GM19193 (cell line): ENCODE measurements at regions not wholly inside any gene's neighbourhood (a gene's known extent, or its start where the extent isn't known, plus 50 kb on each side); places are given as distances from the start of the nearest gene placed in this dataset.
A peak's percentile ranks its signal among the peaks of the same experiment; 100 is the strongest.

ENCODE experiments used
- POLR2A ChIP-seq: IDR thresholded peaks from 4 replicates; pipeline ENCODE4 v1.6.1; 2011; ENCODE audit not compliant: insufficient read depth, insufficient read length; ENCODE audit errors: extremely low read depth

- no peak for TF ChIP-seq POLR2A
Observed at GRCh38 chr1:143748906-143749305, 222.9 kb downstream of the FAM72C start.

GRCh38 chr1:143736562-143736961 is 235.2 kb downstream of the FAM72C start:
- no peak for TF ChIP-seq POLR2A

GRCh38 chr1:143735764-143736461 is 235.9 kb downstream of the FAM72C start:
- no peak for TF ChIP-seq POLR2A

- TF ChIP-seq POLR2A: peak; percentile 38
Observed at GRCh38 chr1:143729449-143730111, 242.2 kb downstream of the FAM72C start.

- peak; percentile 36 for TF ChIP-seq POLR2A
Observed at GRCh38 chr1:143728802-143729448, 242.9 kb downstream of the FAM72C start.

GRCh38 chr1:143727263-143727662 is 244.5 kb downstream of the FAM72C start:
- no peak for TF ChIP-seq POLR2A

- TF ChIP-seq POLR2A: no peak
Observed at GRCh38 chr1:143721024-143721373, 250.8 kb downstream of the FAM72C start.

GRCh38 chr1:143720087-143721023 is 251.4 kb downstream of the FAM72C start:
- TF ChIP-seq POLR2A: no peak

GRCh38 chr1:143718524-143718923 is 253.3 kb downstream of the FAM72C start:
- TF ChIP-seq POLR2A: no peak

GRCh38 chr1:143718021-143718420 is 253.8 kb downstream of the FAM72C start:
- TF ChIP-seq POLR2A: no peak

GRCh38 chr1:143717434-143717833 is 254.4 kb downstream of the FAM72C start:
- TF ChIP-seq POLR2A: no peak

GRCh38 chr1:143699731-143700130 is 272.1 kb downstream of the FAM72C start:
- no peak for TF ChIP-seq POLR2A

GRCh38 chr1:143699115-143699514 is 272.7 kb downstream of the FAM72C start:
- TF ChIP-seq POLR2A: no peak

- TF ChIP-seq POLR2A: no peak
Observed at GRCh38 chr1:143698016-143698415, 273.8 kb downstream of the FAM72C start.

GRCh38 chr1:143694085-143694484 is 277.7 kb downstream of the FAM72C start:
- no peak for TF ChIP-seq POLR2A
